Lower lobe of right lung (tissue), 2 donors: ENCODE measurements at regions not wholly inside any gene's neighbourhood (a gene's known extent, or its start where the extent isn't known, plus 50 kb on each side); places are given as distances from the start of the nearest gene placed in this dataset.
"Not testable (repeated sequence)": the region's sequence is repeated elsewhere in the genome, so short reads cannot be mapped to it uniquely, and the experiment has no call there.

Source experiments
- ATAC-seq, 2 donors: fragments of 200-7000 bp; cut with Tn5 transposase; one replicate each; pipeline ENCODE4 v1.9.1; 2020 to 2022; ENCODE audit warnings: mild to moderate bottlenecking in 2 of 2, moderate library complexity in 2 of 2
- DNase-seq: peaks from one replicate; pipeline ENCODE4 v3.0.0-alpha.2; 2020
- H3K27ac ChIP-seq: fragments of 200-600 bp; one replicate; pipeline ENCODE4 v1.8.0; 2022
- H3K27me3 ChIP-seq: fragments of 200-600 bp; one replicate; pipeline ENCODE4 v1.8.0; 2022; ENCODE audit warnings: low read depth
- H3K36me3 ChIP-seq: fragments of 200-600 bp; one replicate; pipeline ENCODE4 v1.8.0; 2022; ENCODE audit warnings: mild to moderate bottlenecking
- H3K4me1 ChIP-seq: fragments of 200-600 bp; one replicate; pipeline ENCODE4 v1.8.0; 2022
- H3K4me3 ChIP-seq: fragments of 200-600 bp; one replicate; pipeline ENCODE4 v1.8.0; 2022; ENCODE audit warnings: mild to moderate bottlenecking
- H3K9me3 ChIP-seq: fragments of 200-600 bp; one replicate; pipeline ENCODE4 v1.8.0; 2022
- CTCF ChIP-seq: fragments of 200-600 bp; IDR thresholded peaks from one replicate; pipeline ENCODE4 v1.8.0; 2022; ENCODE audit warnings: antibody characterized with exemption, mild to moderate bottlenecking
- intact Hi-C: fragments of 100-400 bp; cut with DNase I; formaldehyde crosslinking; loops from one replicate; pipeline ENCODE4 v1.11.0; 2022
- donor health status: DM: no; HTN: yes; CAD: no; lungs with severe emphysema.

GRCh38 chr3:176848431-176849214 lies 348.7 kb downstream of the TBL1XR1 start:
- intact Hi-C loops, result no loop called here
- Histone ChIP-seq H3K36me3 (no peaks in the 10 kb centered on the region), H3K4me3 (no peak overlapping the region), H3K4me1 (no peaks in the 10 kb centered on the region), H3K27me3 (no peaks in the 10 kb centered on the region), H3K27ac (no peak overlapping the region), H3K9me3 (no peaks in the 10 kb centered on the region)
- no peak for DNase-seq
- ATAC-seq, result no peak
- TF ChIP-seq CTCF, result no peak

- DNase-seq, result no peak
- Histone ChIP-seq H3K27me3 (no peaks in the 10 kb centered on the region), H3K36me3 (no peaks in the 10 kb centered on the region), H3K27ac (no peak overlapping the region), H3K9me3 (no peaks in the 10 kb centered on the region), H3K4me3 (no peak overlapping the region), H3K4me1 (no peaks in the 10 kb centered on the region)
- TF ChIP-seq CTCF, result no peak
- no peak for ATAC-seq
- intact Hi-C loops, result no loop called here
These were observed 354.4 kb downstream of the TBL1XR1 start for GRCh38 chr3:176842914-176843313.

GRCh38 chr3:176840641-176841286 lies 356.5 kb downstream of the TBL1XR1 start:
- Histone ChIP-seq H3K4me3 (no peak overlapping the region), H3K9me3 (no peaks in the 10 kb centered on the region), H3K27ac (no peak overlapping the region), H3K4me1 (no peaks in the 10 kb centered on the region), H3K27me3 (no peaks in the 10 kb centered on the region), H3K36me3 (no peaks in the 10 kb centered on the region)
- no peak for TF ChIP-seq CTCF
- no peak for DNase-seq
- ATAC-seq, result no peak
- intact Hi-C loops, result no loop called here

- ATAC-seq, result no peak
These were observed 357.4 kb downstream of the TBL1XR1 start for GRCh38 chr3:176839901-176840300.

GRCh38 chr3:176839466-176839865 lies 357.8 kb downstream of the TBL1XR1 start:
- Histone ChIP-seq H3K27ac (no peak overlapping the region), H3K4me3 (no peak overlapping the region), H3K9me3 (no peaks in the 10 kb centered on the region), H3K27me3 (no peaks in the 10 kb centered on the region), H3K36me3 (no peaks in the 10 kb centered on the region), H3K4me1 (no peaks in the 10 kb centered on the region)
- TF ChIP-seq CTCF, result no peak
- no peak for ATAC-seq
- DNase-seq, result no peak
- intact Hi-C loops, result no loop called here

More at GRCh38 chr3:176839901-176840300, 357.4 kb downstream of the TBL1XR1 start:
- intact Hi-C loops, result no loop called here
- no peaks in the 10 kb centered on the region for H3K9me3 ChIP-seq
- no peak overlapping the region for H3K4me3 ChIP-seq
- no peak for TF ChIP-seq CTCF
- no peak for DNase-seq
- no peaks in the 10 kb centered on the region for H3K36me3 ChIP-seq
- no peak overlapping the region for H3K27ac ChIP-seq
- no peaks in the 10 kb centered on the region for H3K4me1 ChIP-seq
- H3K27me3 ChIP-seq, result no peaks in the 10 kb centered on the region

- H3K4me3 ChIP-seq, DNase-seq, H3K4me1 ChIP-seq, intact Hi-C loops, ATAC-seq, H3K9me3 ChIP-seq, H3K36me3 ChIP-seq, H3K27me3 ChIP-seq, H3K27ac ChIP-seq: not testable (repeated sequence)
These were observed 370.0 kb downstream of the TBL1XR1 start for GRCh38 chr3:176827244-176827643.
